Trophoblast cell (in vitro differentiated cells and primary cell): ENCODE measurements at regions not wholly inside any gene's neighbourhood (a gene's known extent, or its start where the extent isn't known, plus 50 kb on each side); places are given as distances from the start of the nearest gene placed in this dataset.
"Not testable (repeated sequence)": the region's sequence is repeated elsewhere in the genome, so short reads cannot be mapped to it uniquely, and the experiment has no call there.

Experiments used
- DNase-seq, 2 donors: peaks; one replicate each; pipeline ENCODE4 v3.0.0-alpha.2; 2016
- H2AFZ ChIP-seq: 2 replicates; pipeline ENCODE4 v1.6.1; 2013; ENCODE audit warnings: low read length, moderate library complexity, mild to moderate bottlenecking; ENCODE audit not compliant: insufficient read depth, poor library complexity
- H2AK5ac ChIP-seq: 2 replicates; pipeline ENCODE4 v1.6.1; 2013; ENCODE audit warnings: mild to moderate bottlenecking, low read length
- H2BK120ac ChIP-seq: 2 replicates; pipeline ENCODE4 v1.6.1; 2013; ENCODE audit warnings: low read length, mild to moderate bottlenecking, moderate library complexity; ENCODE audit not compliant: insufficient read depth, poor library complexity
- H2BK12ac ChIP-seq: 2 replicates; pipeline ENCODE4 v1.6.1; 2013; ENCODE audit warnings: mild to moderate bottlenecking, low read length, moderate library complexity
- H2BK5ac ChIP-seq: 2 replicates; pipeline ENCODE4 v1.6.1; 2013; ENCODE audit warnings: low read length, low read depth, moderate library complexity, mild to moderate bottlenecking; ENCODE audit not compliant: poor library complexity
- H3K14ac ChIP-seq: 2 replicates; pipeline ENCODE4 v1.6.1; 2013; ENCODE audit warnings: mild to moderate bottlenecking, low read length
- H3K18ac ChIP-seq: 2 replicates; pipeline ENCODE4 v1.6.1; 2013; ENCODE audit warnings: mild to moderate bottlenecking, low read length
- H3K23ac ChIP-seq: 2 replicates; pipeline ENCODE4 v1.6.1; 2013; ENCODE audit warnings: low read length
- H3K27ac ChIP-seq: 2 replicates; pipeline ENCODE4 v1.5.1; 2013; ENCODE audit warnings: low read depth, mild to moderate bottlenecking, inconsistent platforms, low read length, moderate library complexity
- H3K27me3 ChIP-seq: 2 replicates; pipeline ENCODE4 v1.6.1; 2013; ENCODE audit warnings: inconsistent platforms, mild to moderate bottlenecking, low read length, moderate library complexity; ENCODE audit not compliant: insufficient read depth
- H3K36me3 ChIP-seq, 2 experiments: 1 replicate in 1 of 2; 2 replicates in 1 of 2; pipeline ENCODE4 v1.6.1; 2013; ENCODE audit warnings: low read length in 2 of 2, mild to moderate bottlenecking in 2 of 2, moderate library complexity in 1 of 2; ENCODE audit not compliant: insufficient read depth in 2 of 2, control insufficient read depth in 1 of 2
- H3K4ac ChIP-seq: 2 replicates; pipeline ENCODE4 v1.6.1; 2013; ENCODE audit warnings: low read depth, mild to moderate bottlenecking, low read length, moderate library complexity
- H3K4me1 ChIP-seq, 2 experiments: 1 replicate in 1 of 2; 2 replicates in 1 of 2; pipeline ENCODE4 v1.6.1; 2013; ENCODE audit warnings: low read length in 2 of 2, mild to moderate bottlenecking in 2 of 2, moderate library complexity in 1 of 2; ENCODE audit not compliant: insufficient read depth in 2 of 2, control insufficient read depth in 1 of 2
- H3K4me2 ChIP-seq: 2 replicates; pipeline ENCODE4 v1.6.1; 2013; ENCODE audit warnings: inconsistent platforms, mild to moderate bottlenecking, low read length, moderate library complexity
- H3K4me3 ChIP-seq: 2 replicates; pipeline ENCODE4 v1.5.1; 2013; ENCODE audit warnings: mild to moderate bottlenecking, low read depth, low read length, inconsistent platforms
- H3K79me1 ChIP-seq: one replicate; pipeline ENCODE4 v1.6.1; 2013; ENCODE audit warnings: low read length
- H3K79me2 ChIP-seq: 2 replicates; pipeline ENCODE4 v1.6.1; 2013; ENCODE audit warnings: low read length, mild to moderate bottlenecking; ENCODE audit not compliant: control insufficient read depth, insufficient read depth, poor library complexity
- H3K9ac ChIP-seq: 2 replicates; pipeline ENCODE4 v1.6.1; 2013; ENCODE audit warnings: mild to moderate bottlenecking, low read length
- H3K9me3 ChIP-seq: 2 replicates; pipeline ENCODE4 v1.6.1; 2013; ENCODE audit warnings: low read depth, mild to moderate bottlenecking, control low read depth, inconsistent platforms, low read length; ENCODE audit not compliant: insufficient read depth
- H4K12ac ChIP-seq: 2 replicates; pipeline ENCODE4 v1.6.1; 2013; ENCODE audit warnings: low read depth, mild to moderate bottlenecking, low read length, moderate library complexity
- H4K8ac ChIP-seq: 2 replicates; pipeline ENCODE4 v1.6.1; 2013; ENCODE audit warnings: low read depth, mild to moderate bottlenecking, low read length, moderate library complexity
- H4K91ac ChIP-seq: one replicate; pipeline ENCODE4 v1.6.1; 2013; ENCODE audit warnings: low read depth, mild to moderate bottlenecking, low read length, moderate library complexity
- WGBS: extraction: QIAGEN DNeasy Blood & Tissue Kit; methylation state at CpG from one replicate; pipeline ENCODE4 v1.1.7; 2013; ENCODE audit warnings: missing lambda C conversion rate; ENCODE audit not compliant: insufficient read length, insufficient coverage; ENCODE audit errors: extremely low coverage; 5-methylcytosine and 5-hydroxymethylcytosine counted together

DNA sequence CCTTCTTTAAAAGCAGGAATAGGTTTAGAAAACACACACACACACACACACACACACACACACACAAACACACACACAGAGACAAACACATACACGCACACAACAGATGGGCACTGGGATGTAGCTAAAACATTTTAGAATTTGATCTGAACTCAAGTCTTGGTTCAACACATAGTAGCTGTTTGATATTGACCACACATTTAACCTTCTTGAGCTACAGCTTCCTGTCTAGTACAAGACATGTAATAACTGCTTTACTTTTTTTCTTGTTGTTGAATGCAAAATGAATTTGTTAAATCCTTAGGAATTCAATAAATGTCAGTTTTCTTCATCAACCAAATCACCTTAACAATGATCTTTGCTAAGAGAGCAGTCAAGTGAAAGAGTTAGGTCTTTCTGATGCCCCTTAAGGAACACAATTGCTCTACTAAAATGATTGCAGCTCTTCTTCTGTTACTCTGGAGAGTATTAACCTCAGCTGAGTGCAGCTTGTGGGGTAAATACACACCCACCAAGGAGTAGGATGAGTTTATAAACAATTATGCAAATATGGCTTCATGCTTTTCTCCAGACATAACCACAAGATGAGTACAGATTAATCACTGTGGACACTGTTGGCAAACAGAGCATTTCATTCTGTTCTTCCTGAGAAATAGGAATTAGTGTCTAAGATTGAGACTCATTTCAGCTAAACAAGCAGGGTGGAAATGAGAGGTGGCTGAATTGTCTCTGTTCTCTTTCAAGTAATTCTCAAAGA, 302.9 kb upstream of the PAPPA start:
- H2BK12ac ChIP-seq = no peak overlapping the region
- H3K9me3 ChIP-seq = no peaks in the 10 kb centered on the region
- H2AK5ac ChIP-seq = no peak overlapping the region
- no peak overlapping the region for H2AFZ ChIP-seq
- H3K79me2 ChIP-seq = no peaks in the 10 kb centered on the region
- peaks cover 0 to under 1% of the 10 kb centered on the region in 2 experiments for H3K4me1 ChIP-seq
- H3K4ac ChIP-seq = no peak overlapping the region
- no peaks in the 10 kb centered on the region for H3K36me3 ChIP-seq
- H3K27ac ChIP-seq = no peak overlapping the region
- H3K27me3 ChIP-seq = no peaks in the 10 kb centered on the region
- no peak overlapping the region for H3K23ac ChIP-seq
- H3K18ac ChIP-seq = no peak overlapping the region
- no peak overlapping the region for H2BK5ac ChIP-seq
- H3K9ac ChIP-seq = no peak overlapping the region
- no peak overlapping the region for H4K12ac ChIP-seq
- no peak overlapping the region for H3K4me2 ChIP-seq
- no CpG with 5 or more reads among the region's 1 CpG for WGBS
- H4K8ac ChIP-seq = no peak overlapping the region
- no peak overlapping the region for H3K4me3 ChIP-seq
- DNase-seq = no peak
- no peak overlapping the region for H4K91ac ChIP-seq
- H3K14ac ChIP-seq = no peak overlapping the region
- no peaks in the 10 kb centered on the region for H3K79me1 ChIP-seq
- H2BK120ac ChIP-seq = no peak overlapping the region

DNA sequence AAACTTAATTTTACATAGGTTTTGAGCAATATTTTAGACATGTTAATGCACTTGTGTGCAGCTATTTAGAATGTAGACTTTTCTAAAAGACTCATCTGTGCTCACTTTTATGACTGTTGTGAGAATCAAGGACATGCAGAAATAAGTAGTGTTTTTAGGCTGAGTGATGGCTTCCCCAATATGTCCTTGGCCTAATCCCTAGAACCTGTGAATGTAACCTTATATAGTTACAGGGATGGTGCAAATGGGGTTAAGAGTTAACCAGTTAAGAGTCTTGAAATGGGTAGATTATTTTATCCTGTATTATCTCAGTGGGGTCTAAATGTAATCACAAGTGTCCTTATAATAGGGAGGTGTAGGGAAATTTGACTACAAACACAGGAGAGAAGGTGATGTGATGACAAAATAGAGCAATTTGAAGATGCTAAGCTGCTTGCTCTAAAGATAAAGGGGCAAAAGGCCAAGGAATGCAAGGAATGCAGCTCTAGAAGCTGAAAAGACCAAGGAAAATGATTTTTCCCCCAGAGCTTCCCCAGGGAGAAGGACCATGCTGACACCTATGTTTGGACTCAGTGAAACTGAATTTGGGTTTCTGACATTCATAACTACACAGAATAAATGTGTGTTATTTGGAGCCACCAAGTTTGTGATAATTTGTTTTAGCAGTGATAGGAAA, 298.0 kb upstream of the PAPPA start:
- no peak overlapping the region for H3K14ac ChIP-seq
- no peak overlapping the region for H3K4ac ChIP-seq
- no peak overlapping the region for H3K23ac ChIP-seq
- no peak overlapping the region for H2AFZ ChIP-seq
- H3K9ac ChIP-seq = no peak overlapping the region
- no peak overlapping the region for H2BK5ac ChIP-seq
- no peaks in the 10 kb centered on the region for H3K36me3 ChIP-seq
- no peaks in the 10 kb centered on the region for H3K79me1 ChIP-seq
- H4K8ac ChIP-seq = no peak overlapping the region
- H4K91ac ChIP-seq = no peak overlapping the region
- H3K9me3 ChIP-seq = no peaks in the 10 kb centered on the region
- H3K4me2 ChIP-seq = no peak overlapping the region
- no peak overlapping the region for H4K12ac ChIP-seq
- H3K4me3 ChIP-seq = no peak overlapping the region
- H3K79me2 ChIP-seq = no peaks in the 10 kb centered on the region
- no peak overlapping the region for H2BK12ac ChIP-seq
- no peak overlapping the region for H2AK5ac ChIP-seq
- H3K18ac ChIP-seq = no peak overlapping the region
- no peak overlapping the region for H3K27ac ChIP-seq
- no peaks in the 10 kb centered on the region for H3K4me1 ChIP-seq
- no peak for DNase-seq
- no peaks in the 10 kb centered on the region for H3K27me3 ChIP-seq
- H2BK120ac ChIP-seq = no peak overlapping the region

DNA sequence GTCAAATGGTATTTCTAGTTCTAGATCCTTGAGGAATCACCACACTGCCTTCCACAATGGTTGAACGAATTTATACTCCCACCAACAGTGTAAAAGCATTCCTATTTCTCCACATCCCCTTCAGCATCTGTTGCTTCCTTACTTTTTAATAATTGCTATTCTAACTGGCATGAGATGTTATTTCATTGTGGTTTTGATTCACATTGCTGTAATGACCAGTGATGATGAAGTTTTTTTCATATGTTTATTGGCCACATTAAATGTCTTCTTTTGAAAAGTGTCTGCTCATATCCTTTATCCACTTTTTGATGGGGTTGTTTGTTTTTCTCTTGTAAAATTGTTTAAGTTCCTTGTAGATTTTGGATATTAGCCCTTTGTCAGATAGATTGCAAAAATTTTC, 295.2 kb upstream of the PAPPA start:
- not testable (repeated sequence) for H3K27ac ChIP-seq, H4K12ac ChIP-seq, H3K27me3 ChIP-seq, H3K36me3 ChIP-seq, H4K8ac ChIP-seq, H3K4me3 ChIP-seq, H4K91ac ChIP-seq, H3K18ac ChIP-seq, H3K23ac ChIP-seq, H3K4ac ChIP-seq, H2AFZ ChIP-seq, DNase-seq, H3K14ac ChIP-seq, H2BK12ac ChIP-seq, H3K9me3 ChIP-seq, H2BK5ac ChIP-seq, H3K4me1 ChIP-seq, H3K9ac ChIP-seq, H3K79me1 ChIP-seq, H3K4me2 ChIP-seq, H2BK120ac ChIP-seq, H2AK5ac ChIP-seq, H3K79me2 ChIP-seq
- WGBS = no CpG with 5 or more reads among the region's 1 CpG

DNA sequence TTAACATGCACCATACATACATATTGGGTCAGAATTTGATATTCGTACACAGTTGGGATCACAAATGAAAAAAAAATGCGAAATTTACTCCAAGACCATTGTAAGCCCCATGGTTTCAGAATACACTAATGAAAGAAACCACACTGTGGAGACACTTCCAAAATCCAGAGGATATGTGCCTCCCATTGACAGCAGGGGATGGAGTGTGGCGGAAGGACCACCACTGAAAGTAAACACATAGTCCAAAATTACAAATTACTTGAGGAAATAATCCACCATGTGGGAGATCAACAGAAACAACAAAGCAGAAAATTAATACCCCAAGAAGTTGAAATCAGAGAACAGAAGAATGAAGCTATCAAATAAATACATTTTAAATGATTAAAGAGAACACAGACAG, 291.6 kb upstream of the PAPPA start:
- Histone ChIP-seq H2AK5ac (no peak overlapping the region), H3K9ac (no peak overlapping the region), H3K36me3 (no peaks in the 10 kb centered on the region), H2AFZ (no peak overlapping the region), H3K14ac (no peak overlapping the region), H4K8ac (no peak overlapping the region), H3K27ac (no peak overlapping the region), H2BK5ac (no peak overlapping the region), H3K27me3 (no peaks in the 10 kb centered on the region), H3K18ac (no peak overlapping the region), H2BK12ac (no peak overlapping the region), H2BK120ac (no peak overlapping the region), H3K4me3 (no peak overlapping the region), H3K9me3 (no peaks in the 10 kb centered on the region), H4K91ac (no peak overlapping the region), H3K79me1 (no peaks in the 10 kb centered on the region), H3K23ac (no peak overlapping the region), H3K4ac (no peak overlapping the region), H3K4me1 (no peaks in the 10 kb centered on the region), H3K4me2 (no peak overlapping the region), H4K12ac (no peak overlapping the region), H3K79me2 (no peaks in the 10 kb centered on the region)
- DNase-seq = no peak
- WGBS = no CpG with 5 or more reads among the region's 3 CpGs
